Nephron progenitor cell (in vitro differentiated cells): ENCODE measurements at regions not wholly inside any gene's neighbourhood (a gene's known extent, or its start where the extent isn't known, plus 50 kb on each side); places are given as distances from the start of the nearest gene placed in this dataset.

ENCODE experiments used
- DNase-seq: peaks from one replicate; pipeline ENCODE4 v3.0.0; 2021
- H3K27ac Mint-ChIP-seq: 2 replicates; pipeline ENCODE4 v1.8.0; 2021; ENCODE audit warnings: mild to moderate bottlenecking, moderate library complexity, mixed read lengths
- H3K27me3 Mint-ChIP-seq: 2 replicates; pipeline ENCODE4 v1.8.0; 2021; ENCODE audit warnings: mild to moderate bottlenecking, low read depth, mixed read lengths; ENCODE audit not compliant: poor library complexity
- H3K36me3 Mint-ChIP-seq: 2 replicates; pipeline ENCODE4 v1.8.0; 2021; ENCODE audit warnings: low read depth, mixed read lengths
- H3K4me1 Mint-ChIP-seq: 2 replicates; pipeline ENCODE4 v1.8.0; 2021; ENCODE audit warnings: mixed read lengths
- H3K4me3 Mint-ChIP-seq: 2 replicates; pipeline ENCODE4 v1.8.0; 2021; ENCODE audit warnings: mild to moderate bottlenecking, moderate library complexity, mixed read lengths
- H3K9me3 Mint-ChIP-seq: 2 replicates; pipeline ENCODE4 v1.8.0; 2021; ENCODE audit warnings: mild to moderate bottlenecking, moderate library complexity, mixed read lengths
- CTCF ChIP-seq: fragments of 200-600 bp; sonication (generic); IDR thresholded peaks from 2 replicates; pipeline ENCODE4 v1.5.0; 2021; ENCODE audit warnings: antibody characterized with exemption

GRCh38 chr9:1140057-1140456 lies 89.9 kb downstream of the DMRT2 start:
- H3K9me3 Mint-ChIP-seq = peaks cover 81% of the 10 kb centered on the region
- no peak for DNase-seq
- no peak overlapping the region for H3K27ac Mint-ChIP-seq

GRCh38 chr9:1151691-1152090 lies 101.5 kb downstream of the DMRT2 start:
- no peak for DNase-seq
- H3K27ac Mint-ChIP-seq = no peak overlapping the region
- H3K9me3 Mint-ChIP-seq = peaks cover 60% of the 10 kb centered on the region
- no peaks in the 10 kb centered on the region for H3K27me3 Mint-ChIP-seq
- no peaks in the 10 kb centered on the region for H3K4me1 Mint-ChIP-seq
- H3K4me3 Mint-ChIP-seq = no peak overlapping the region
- H3K36me3 Mint-ChIP-seq = no peaks in the 10 kb centered on the region
- no peak for TF ChIP-seq CTCF

More at GRCh38 chr9:1140057-1140456, 89.9 kb downstream of the DMRT2 start:
- TF ChIP-seq CTCF = no peak
- H3K4me1 Mint-ChIP-seq = no peaks in the 10 kb centered on the region
- no peaks in the 10 kb centered on the region for H3K36me3 Mint-ChIP-seq
- peaks cover 6% of the 10 kb centered on the region for H3K27me3 Mint-ChIP-seq
- no peak overlapping the region for H3K4me3 Mint-ChIP-seq

DNA sequence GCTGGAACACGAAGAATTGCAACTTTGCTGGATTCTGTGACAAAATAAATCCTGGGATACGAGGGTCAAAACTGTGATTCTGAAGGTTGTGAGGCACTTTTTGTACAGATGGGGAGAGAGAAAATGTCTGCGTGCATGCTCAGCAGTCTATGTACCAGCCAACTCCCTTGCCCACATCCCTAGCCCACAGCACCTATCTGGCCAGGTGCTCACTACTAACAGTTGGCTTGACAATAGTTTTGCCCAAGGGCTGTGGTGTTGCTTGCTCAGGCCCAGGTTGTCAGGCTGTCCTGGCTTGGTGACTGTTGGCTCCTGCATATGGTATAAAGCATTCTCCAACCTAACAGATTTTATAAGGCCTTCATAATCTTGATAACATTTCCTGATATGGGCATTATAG lies 102.0 kb downstream of the DMRT2 start:
- TF ChIP-seq CTCF = no peak
- DNase-seq = no peak
- Mint-ChIP-seq H3K27ac (no peak overlapping the region), H3K4me3 (no peak overlapping the region), H3K27me3 (no peaks in the 10 kb centered on the region), H3K36me3 (no peaks in the 10 kb centered on the region), H3K9me3 (peaks cover 59% of the 10 kb centered on the region), H3K4me1 (no peaks in the 10 kb centered on the region)

GRCh38 chr9:1154739-1155138 lies 104.6 kb downstream of the DMRT2 start:
- no peak for TF ChIP-seq CTCF
- no peaks in the 10 kb centered on the region for H3K36me3 Mint-ChIP-seq
- peaks cover 4% of the 10 kb centered on the region for H3K4me1 Mint-ChIP-seq
- H3K4me3 Mint-ChIP-seq = no peak overlapping the region
- peaks cover 40% of the 10 kb centered on the region for H3K9me3 Mint-ChIP-seq
- DNase-seq = no peak
- H3K27ac Mint-ChIP-seq = no peak overlapping the region
- no peaks in the 10 kb centered on the region for H3K27me3 Mint-ChIP-seq

- H3K36me3 Mint-ChIP-seq = no peaks in the 10 kb centered on the region
- no peaks in the 10 kb centered on the region for H3K27me3 Mint-ChIP-seq
- no peak for TF ChIP-seq CTCF
- peaks cover 43% of the 10 kb centered on the region for H3K9me3 Mint-ChIP-seq
- H3K4me3 Mint-ChIP-seq = no peak overlapping the region
- H3K27ac Mint-ChIP-seq = no peak overlapping the region
- peaks cover 4% of the 10 kb centered on the region for H3K4me1 Mint-ChIP-seq
- no peak for DNase-seq
Observed at GRCh38 chr9:1155602-1156001, 105.4 kb downstream of the DMRT2 start.

DNA sequence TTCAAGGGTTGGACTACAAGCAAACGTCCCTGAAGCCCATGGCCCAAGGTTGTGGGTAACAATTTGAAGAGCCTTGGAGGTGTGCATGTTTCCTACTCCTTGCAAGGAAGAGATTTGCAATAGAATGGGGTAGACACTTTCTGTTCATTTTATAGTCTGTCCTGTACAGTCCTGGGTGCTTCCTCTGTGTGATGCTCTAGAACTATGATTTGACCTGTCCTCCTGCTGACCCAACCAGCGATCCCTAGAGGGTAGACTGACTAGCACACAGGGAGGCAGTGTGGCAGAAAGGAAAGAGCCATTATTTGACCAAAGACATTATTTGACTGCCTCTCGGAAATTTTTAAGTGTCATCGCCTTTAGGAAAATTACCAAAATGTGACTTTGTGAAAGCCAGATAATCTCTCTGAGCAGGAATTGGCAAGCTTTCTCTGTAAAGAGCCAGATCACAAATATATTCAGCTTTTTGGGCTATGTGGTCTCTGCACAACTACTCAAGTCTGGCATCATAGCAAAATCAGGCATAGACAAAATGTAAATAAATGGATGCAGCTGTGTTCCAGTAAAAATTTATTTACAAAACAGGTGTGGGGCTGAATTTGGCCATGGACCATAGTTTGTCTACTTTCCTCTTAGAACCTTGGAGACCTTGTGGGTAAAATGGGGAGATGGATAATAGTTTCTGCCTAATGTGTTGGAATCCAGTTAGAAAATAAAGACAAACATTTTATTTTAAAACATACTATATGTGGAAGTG lies 106.8 kb downstream of the DMRT2 start:
- H3K4me1 Mint-ChIP-seq = peaks cover 4% of the 10 kb centered on the region
- H3K9me3 Mint-ChIP-seq = peaks cover 44% of the 10 kb centered on the region
- TF ChIP-seq CTCF = no peak
- H3K36me3 Mint-ChIP-seq = no peaks in the 10 kb centered on the region
- no peaks in the 10 kb centered on the region for H3K27me3 Mint-ChIP-seq
- DNase-seq = no peak
- H3K27ac Mint-ChIP-seq = no peak overlapping the region
- H3K4me3 Mint-ChIP-seq = no peak overlapping the region
